Activated CD4-positive, alpha-beta memory T cell treated with anti-CD3 and anti-CD28 coated beads for 36 hours (primary cell): ENCODE measurements at regions not wholly inside any gene's neighbourhood (a gene's known extent, or its start where the extent isn't known, plus 50 kb on each side); places are given as distances from the start of the nearest gene placed in this dataset.

Source experiments
- CTCF ChIA-PET: fragments of 350-600 bp; sonication (Branson Sonifier 250); formaldehyde crosslinking; loops from one replicate; lab custom pipeline; 2021; ENCODE audit warnings: antibody characterized with exemption, inconsistent platforms; lab: Charles Lee
- POLR2A ChIA-PET: fragments of 350-600 bp; sonication (Branson Sonifier 250); formaldehyde crosslinking; loops from one replicate; lab custom pipeline; 2021; ENCODE audit warnings: antibody characterized with exemption; lab: Charles Lee
- DNase-seq: peaks from one replicate; pipeline ENCODE4 v3.0.0-alpha.2; 2020
- H3K27ac Mint-ChIP-seq: one replicate; pipeline ENCODE4 v1.8.0; 2021; ENCODE audit warnings: mixed read lengths
- H3K27me3 Mint-ChIP-seq: one replicate; pipeline ENCODE4 v1.8.0; 2021; ENCODE audit warnings: mixed read lengths
- H3K36me3 Mint-ChIP-seq: one replicate; pipeline ENCODE4 v1.8.0; 2021; ENCODE audit warnings: mixed read lengths
- H3K4me1 Mint-ChIP-seq: one replicate; pipeline ENCODE4 v1.8.0; 2021; ENCODE audit warnings: low read depth, mixed read lengths
- H3K4me3 Mint-ChIP-seq: one replicate; pipeline ENCODE4 v1.8.0; 2021; ENCODE audit warnings: mild to moderate bottlenecking, mixed read lengths
- H3K9me3 Mint-ChIP-seq: one replicate; pipeline ENCODE4 v1.8.0; 2021; ENCODE audit warnings: mixed read lengths
- intact Hi-C: fragments of 100-400 bp; cut with micrococcal nuclease; formaldehyde crosslinking; loops from one replicate; pipeline ENCODE4 v1.15.1; 2023

DNA sequence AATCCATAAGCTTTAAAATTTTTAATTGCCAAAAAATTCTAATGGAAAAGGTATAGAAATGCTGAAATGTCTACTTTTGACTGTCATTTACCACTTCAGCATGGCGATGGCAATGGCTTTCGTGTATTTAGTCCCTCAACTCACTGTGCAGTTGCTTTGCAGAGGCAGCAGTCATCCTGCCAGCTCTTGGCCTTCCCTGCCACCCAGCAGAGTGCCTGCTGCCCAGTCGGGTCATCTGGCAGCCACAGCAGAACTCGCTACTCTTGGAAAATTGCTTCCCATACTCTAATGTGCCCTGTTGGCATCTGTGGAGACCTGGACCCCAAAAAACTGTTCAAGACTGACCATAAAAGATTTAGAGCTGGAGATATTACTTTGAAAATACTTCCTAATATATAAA is 383.2 kb downstream of the UQCRFS1 start:
- no peak for DNase-seq
- H3K4me3 Mint-ChIP-seq: no peak overlapping the region
- H3K27me3 Mint-ChIP-seq: no peaks in the 10 kb centered on the region
- ChIA-PET CTCF (no interaction called here), POLR2A (no interaction called here)
- no peak overlapping the region for H3K27ac Mint-ChIP-seq
- H3K36me3 Mint-ChIP-seq: no peaks in the 10 kb centered on the region
- no peaks in the 10 kb centered on the region for H3K9me3 Mint-ChIP-seq
- no peaks in the 10 kb centered on the region for H3K4me1 Mint-ChIP-seq
- intact Hi-C loops: no loop called here

DNA sequence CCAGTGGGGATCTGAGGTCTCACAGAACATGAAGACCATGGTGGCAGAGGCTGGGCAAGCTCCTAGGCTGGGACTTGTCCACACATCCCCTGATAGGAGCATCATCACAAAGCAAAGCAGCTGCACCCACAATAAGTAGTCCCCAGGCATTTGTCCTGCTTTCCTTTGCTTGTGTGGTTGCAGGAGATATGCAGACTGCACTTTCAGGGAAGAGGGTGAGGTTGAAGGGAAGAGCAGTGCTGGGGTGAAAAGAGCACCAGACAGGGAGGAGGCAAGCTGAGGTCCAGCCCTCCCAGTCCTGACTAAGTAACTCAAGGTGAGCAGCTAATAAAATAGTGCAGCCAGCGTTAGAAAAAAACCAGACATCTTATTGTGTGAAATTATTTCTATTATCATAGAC is 383.6 kb downstream of the UQCRFS1 start:
- Mint-ChIP-seq H3K27ac (no peak overlapping the region), H3K4me1 (no peaks in the 10 kb centered on the region), H3K36me3 (no peaks in the 10 kb centered on the region), H3K9me3 (no peaks in the 10 kb centered on the region), H3K27me3 (no peaks in the 10 kb centered on the region), H3K4me3 (no peak overlapping the region)
- CTCF ChIA-PET: no interaction called here
- intact Hi-C loops: no loop called here
- POLR2A ChIA-PET: no interaction called here
- DNase-seq: no peak

DNA sequence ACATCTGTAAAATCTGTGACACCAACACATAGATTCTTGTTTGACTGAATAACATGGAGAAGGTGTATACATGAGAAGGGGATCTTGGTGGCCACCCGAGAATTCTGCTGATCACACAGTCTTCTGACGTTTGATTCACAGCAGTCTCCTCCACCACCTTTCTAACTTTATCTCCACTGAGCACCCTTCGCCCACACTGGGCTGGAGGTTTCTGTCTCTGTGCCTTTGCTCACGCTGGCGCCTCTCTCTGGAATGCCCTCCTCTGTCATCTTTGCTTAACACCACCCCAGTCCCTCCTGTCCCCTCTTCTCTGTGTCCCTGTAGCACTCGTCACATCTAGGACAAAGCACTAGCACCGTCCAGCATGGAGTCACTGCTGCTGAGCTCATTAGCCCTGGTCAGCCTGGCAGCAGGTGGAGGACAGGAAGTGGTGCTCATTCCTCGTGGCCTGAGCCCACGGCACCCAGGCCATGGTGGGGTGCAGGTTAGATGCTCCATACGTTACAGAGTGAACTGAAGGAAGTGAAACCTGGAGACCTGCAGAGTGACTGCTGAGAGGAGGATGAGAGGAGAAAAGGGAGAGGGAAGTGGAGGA is 384.6 kb downstream of the UQCRFS1 start:
- Mint-ChIP-seq H3K27me3 (no peaks in the 10 kb centered on the region), H3K4me3 (no peak overlapping the region), H3K4me1 (no peaks in the 10 kb centered on the region), H3K36me3 (no peaks in the 10 kb centered on the region), H3K27ac (no peak overlapping the region), H3K9me3 (no peaks in the 10 kb centered on the region)
- CTCF ChIA-PET: no interaction called here
- intact Hi-C loops: no loop called here
- POLR2A ChIA-PET: no interaction called here
- no peak for DNase-seq

DNA sequence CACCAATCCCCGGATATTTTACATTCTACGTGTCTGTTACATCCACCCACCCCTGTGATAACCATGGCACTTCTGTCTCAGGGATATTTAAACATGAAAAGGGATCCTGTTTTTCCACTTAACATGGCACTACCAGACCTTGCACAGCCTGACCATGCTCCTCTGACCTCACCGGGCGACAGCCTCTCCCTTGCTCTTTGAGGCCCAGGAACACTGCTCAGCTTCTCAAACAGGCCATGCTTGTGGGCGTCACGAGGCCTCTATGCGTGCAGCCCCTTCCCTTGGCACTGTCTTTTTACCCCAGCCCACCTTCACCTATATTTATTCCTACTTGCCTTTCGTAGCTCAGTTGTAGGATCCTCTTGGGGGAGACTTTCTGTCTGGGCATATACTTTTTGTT is 385.6 kb downstream of the UQCRFS1 start:
- CTCF ChIA-PET: interaction anchor here (0.6 kb wide), 1 partner anchor 765 kb away, joined by 3 read pairs; no protein-coding TSS in a partner anchor
- no peak overlapping the region for H3K4me3 Mint-ChIP-seq
- DNase-seq: no peak
- H3K27ac Mint-ChIP-seq: no peak overlapping the region
- no peaks in the 10 kb centered on the region for H3K36me3 Mint-ChIP-seq
- H3K27me3 Mint-ChIP-seq: no peaks in the 10 kb centered on the region
- no peaks in the 10 kb centered on the region for H3K4me1 Mint-ChIP-seq
- POLR2A ChIA-PET: no interaction called here
- intact Hi-C loops: no loop called here
- no peaks in the 10 kb centered on the region for H3K9me3 Mint-ChIP-seq

DNA sequence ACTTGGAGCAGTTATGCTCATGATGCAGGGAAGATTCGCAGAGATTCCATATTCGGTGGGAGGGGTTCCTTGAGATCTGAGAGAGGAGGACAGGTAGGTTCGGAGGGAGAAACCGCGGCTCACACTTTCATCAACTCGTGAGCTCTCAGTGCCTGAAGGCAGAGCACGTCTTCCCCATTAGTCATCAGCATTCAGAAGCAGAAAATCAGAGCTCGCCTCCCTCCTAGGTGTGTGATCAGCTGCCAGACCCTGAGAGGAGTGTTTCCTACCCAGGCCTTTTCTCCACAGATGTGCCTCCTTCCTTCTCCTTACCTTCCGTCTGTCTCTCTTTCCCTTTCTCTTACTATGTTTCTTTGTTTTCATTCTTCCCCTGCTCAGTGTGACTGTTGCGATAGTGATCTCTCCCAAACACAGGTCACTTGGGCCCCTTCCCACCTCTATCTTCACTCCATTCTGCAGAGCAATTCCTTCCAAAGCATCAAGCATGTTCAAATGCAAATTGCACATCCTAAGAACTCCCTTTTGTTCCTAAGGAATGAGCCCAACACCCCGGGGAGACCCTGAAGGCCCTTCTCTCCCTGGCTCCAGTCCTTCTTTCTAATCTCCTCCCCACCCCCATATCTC is 389.5 kb downstream of the UQCRFS1 start:
- ChIA-PET POLR2A (no interaction called here), CTCF (no interaction called here)
- intact Hi-C loops: no loop called here
- no peaks in the 10 kb centered on the region for H3K27me3 Mint-ChIP-seq
- no peak overlapping the region for H3K4me3 Mint-ChIP-seq
- no peaks in the 10 kb centered on the region for H3K4me1 Mint-ChIP-seq
- no peaks in the 10 kb centered on the region for H3K36me3 Mint-ChIP-seq
- no peak overlapping the region for H3K27ac Mint-ChIP-seq
- DNase-seq: no peak
- H3K9me3 Mint-ChIP-seq: no peaks in the 10 kb centered on the region

DNA sequence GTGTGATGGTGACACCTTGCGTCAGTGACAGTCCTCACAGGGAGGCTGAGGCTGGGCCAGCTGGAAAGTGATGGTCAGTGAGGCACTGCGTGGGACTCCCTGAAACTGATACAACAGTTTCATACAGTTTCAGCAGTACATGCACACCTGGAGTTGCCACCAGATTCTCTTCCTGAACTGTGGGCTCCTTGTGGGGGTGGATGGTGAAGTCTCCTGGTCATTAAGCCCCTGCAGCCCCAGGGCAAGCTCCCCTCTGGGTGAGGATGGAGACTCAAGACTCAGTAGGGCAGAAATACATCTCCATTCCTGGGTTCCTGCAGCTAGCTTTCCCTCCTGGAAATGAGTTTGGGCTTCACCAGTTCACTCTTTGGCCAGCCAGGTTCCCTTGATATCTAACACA is 392.7 kb downstream of the UQCRFS1 start:
- CTCF ChIA-PET: no interaction called here
- H3K4me1 Mint-ChIP-seq: no peaks in the 10 kb centered on the region
- no peaks in the 10 kb centered on the region for H3K36me3 Mint-ChIP-seq
- H3K27me3 Mint-ChIP-seq: no peaks in the 10 kb centered on the region
- POLR2A ChIA-PET: no interaction called here
- no peak overlapping the region for H3K4me3 Mint-ChIP-seq
- H3K27ac Mint-ChIP-seq: no peak overlapping the region
- DNase-seq: no peak
- H3K9me3 Mint-ChIP-seq: no peaks in the 10 kb centered on the region
- intact Hi-C loops: no loop called here

DNA sequence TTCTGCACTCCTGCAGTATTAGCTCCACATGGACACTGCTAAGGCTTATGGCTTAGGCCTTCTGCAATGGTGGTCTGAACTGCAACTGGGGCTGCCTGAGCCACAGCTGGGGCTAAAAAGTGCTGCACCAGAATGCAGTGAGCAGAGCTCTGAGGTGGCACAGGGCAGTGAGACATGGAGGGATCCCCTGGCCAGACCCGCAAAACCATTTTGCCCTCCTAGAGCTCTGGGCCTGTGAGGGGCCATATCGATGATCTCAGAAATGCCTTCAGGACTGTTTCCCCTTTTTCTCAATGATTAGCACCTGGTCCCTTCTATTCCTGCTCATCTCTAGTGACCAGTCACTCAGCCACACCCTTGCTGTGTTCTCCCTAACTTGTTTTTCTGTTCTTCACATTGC is 397.7 kb downstream of the UQCRFS1 start:
- Mint-ChIP-seq H3K4me3 (no peak overlapping the region), H3K27ac (no peak overlapping the region), H3K36me3 (no peaks in the 10 kb centered on the region), H3K4me1 (no peaks in the 10 kb centered on the region), H3K9me3 (no peaks in the 10 kb centered on the region), H3K27me3 (no peaks in the 10 kb centered on the region)
- intact Hi-C loops: no loop called here
- CTCF ChIA-PET: no interaction called here
- no peak for DNase-seq
- POLR2A ChIA-PET: no interaction called here

DNA sequence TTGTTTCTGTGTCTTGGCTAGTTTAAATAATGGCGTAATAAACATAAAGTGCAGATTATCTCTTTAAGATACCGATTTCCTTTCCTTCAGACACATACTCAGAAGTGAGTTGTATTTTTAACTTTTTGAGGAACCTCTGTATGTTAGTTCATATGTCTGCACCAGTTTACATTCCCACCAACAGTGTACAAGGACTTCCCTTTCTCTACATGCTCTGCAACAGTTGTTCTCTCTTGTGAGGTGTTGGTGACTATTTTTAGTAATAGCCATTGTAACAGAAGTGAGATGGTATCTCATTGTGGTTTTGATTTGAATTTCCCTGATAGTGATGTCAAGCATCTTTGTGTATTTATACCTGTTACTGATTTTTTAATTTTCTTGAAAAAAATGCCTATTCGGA is 418.6 kb downstream of the UQCRFS1 start:
- Mint-ChIP-seq H3K36me3 (peaks cover 4% of the 10 kb centered on the region), H3K27me3 (peaks cover 26% of the 10 kb centered on the region), H3K4me1 (peaks cover 4% of the 10 kb centered on the region), H3K9me3 (peaks cover 5% of the 10 kb centered on the region), H3K4me3 (no peak overlapping the region), H3K27ac (no peak overlapping the region)
- intact Hi-C loops: no loop called here
- DNase-seq: no peak
- CTCF ChIA-PET: no interaction called here
- POLR2A ChIA-PET: no interaction called here

DNA sequence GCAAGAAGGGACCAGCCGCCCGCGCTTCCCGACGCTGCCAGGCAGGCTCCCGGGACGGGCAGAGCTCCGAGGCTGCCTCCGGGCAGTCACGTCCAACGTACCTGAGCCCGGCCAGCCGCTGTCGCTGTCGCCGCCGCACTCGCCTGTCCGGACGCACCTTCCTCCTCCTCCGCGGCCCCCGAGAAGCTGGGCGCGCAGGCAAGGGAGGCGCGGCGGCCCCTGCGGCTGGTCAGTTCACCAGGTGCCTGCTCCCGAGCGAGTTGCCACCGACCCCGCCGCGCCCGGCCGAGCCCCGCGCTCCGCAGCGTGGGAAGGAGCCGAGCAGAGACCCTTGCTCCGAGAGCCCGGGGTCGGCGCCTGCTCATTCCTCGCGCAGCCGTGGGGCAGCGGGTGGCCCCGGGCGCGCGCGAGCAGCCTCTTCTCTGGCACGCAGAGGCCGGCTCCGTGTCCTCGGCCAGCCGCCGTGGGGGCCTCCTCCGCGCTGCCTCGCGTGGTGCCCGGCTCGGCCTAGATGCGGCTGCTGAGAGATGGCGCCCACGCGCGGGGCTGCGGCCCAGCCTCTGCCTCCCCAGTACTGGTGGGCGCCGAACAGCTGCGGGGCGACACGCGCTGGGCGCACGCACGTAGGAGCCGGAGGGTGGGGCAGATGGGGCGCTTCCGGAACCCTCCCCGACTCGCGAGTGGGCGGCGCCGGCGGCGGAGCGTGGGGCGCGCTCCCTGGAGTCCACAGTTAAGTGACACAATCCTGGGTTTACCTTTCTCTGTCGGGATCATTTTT is 419.4 kb downstream of the UQCRFS1 start:
- Mint-ChIP-seq H3K27me3 (peaks cover 26% of the 10 kb centered on the region), H3K27ac (no peak overlapping the region), H3K4me1 (peaks cover 4% of the 10 kb centered on the region), H3K36me3 (peaks cover 4% of the 10 kb centered on the region), H3K9me3 (peaks cover 4% of the 10 kb centered on the region), H3K4me3 (no peak overlapping the region)
- intact Hi-C loops: no loop called here
- ChIA-PET CTCF (no interaction called here), POLR2A (no interaction called here)
- DNase-seq: no peak

DNA sequence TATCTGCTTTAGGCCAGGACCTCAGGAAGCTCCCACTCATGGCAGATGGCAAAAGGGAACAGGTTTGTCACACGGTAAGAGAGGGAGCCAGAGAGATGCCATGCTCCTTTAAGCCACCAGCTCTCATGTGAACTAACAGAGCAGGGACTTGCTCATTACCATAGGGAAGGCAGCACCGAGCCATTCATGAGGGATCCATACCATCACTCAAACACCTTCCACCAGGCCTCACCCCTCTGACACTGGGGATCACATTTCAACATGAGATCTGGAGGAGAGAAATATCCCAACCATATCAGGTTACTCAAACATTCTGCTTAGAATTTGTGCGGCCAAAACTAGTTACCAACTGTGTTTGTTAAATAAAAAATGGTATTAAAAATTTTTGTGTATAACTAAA is 427.0 kb downstream of the UQCRFS1 start:
- peaks cover 34% of the 10 kb centered on the region for H3K9me3 Mint-ChIP-seq
- no peak overlapping the region for H3K27ac Mint-ChIP-seq
- CTCF ChIA-PET: no interaction called here
- no peaks in the 10 kb centered on the region for H3K36me3 Mint-ChIP-seq
- POLR2A ChIA-PET: no interaction called here
- intact Hi-C loops: no loop called here
- H3K4me1 Mint-ChIP-seq: no peaks in the 10 kb centered on the region
- H3K4me3 Mint-ChIP-seq: no peak overlapping the region
- no peak for DNase-seq
- no peaks in the 10 kb centered on the region for H3K27me3 Mint-ChIP-seq

DNA sequence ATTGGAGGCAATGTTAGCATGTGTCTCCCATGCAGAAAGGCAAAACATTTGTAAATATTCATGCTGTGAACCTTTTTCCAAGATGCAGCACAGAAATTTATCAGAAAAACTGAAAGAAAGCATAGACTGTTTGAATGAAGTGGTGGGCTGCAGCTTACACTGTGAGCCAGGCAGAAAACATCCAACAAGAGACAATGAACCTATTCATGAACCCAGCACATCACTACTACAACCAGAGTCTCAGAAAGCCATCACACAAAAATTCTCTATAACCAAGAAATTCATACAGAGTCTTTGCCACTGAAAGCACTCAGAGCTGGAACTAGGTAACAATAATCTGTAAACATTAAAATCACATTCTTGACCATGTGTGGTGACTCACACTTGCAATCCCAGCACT is 448.9 kb downstream of the UQCRFS1 start:
- H3K27me3 Mint-ChIP-seq: no peaks in the 10 kb centered on the region
- no peak overlapping the region for H3K27ac Mint-ChIP-seq
- peaks cover 47% of the 10 kb centered on the region for H3K9me3 Mint-ChIP-seq
- H3K36me3 Mint-ChIP-seq: no peaks in the 10 kb centered on the region
- no peak for DNase-seq
- intact Hi-C loops: no loop called here
- POLR2A ChIA-PET: no interaction called here
- no peaks in the 10 kb centered on the region for H3K4me1 Mint-ChIP-seq
- no peak overlapping the region for H3K4me3 Mint-ChIP-seq
- CTCF ChIA-PET: no interaction called here

DNA sequence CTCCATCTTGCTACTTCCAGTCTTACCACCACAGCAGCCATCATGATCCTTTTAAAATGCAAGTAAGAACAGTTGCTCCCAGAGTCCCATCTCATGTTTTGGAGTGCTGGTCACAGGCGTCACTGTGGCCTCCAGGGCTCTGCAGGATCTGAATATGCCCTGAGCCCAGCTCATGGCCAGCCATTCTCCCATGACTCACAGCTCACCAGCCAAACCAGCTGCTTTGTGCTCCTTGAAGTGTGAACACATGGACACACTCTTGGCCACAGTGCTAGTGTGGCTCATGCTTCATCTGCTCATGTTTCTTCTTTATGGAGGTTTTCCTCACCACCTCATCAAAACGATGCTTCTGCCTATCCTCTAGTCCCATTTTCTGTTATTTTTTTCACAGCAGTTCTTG is 466.5 kb downstream of the UQCRFS1 start:
- DNase-seq: no peak
- no peak overlapping the region for H3K4me3 Mint-ChIP-seq
- peaks cover 3% of the 10 kb centered on the region for H3K27me3 Mint-ChIP-seq
- POLR2A ChIA-PET: no interaction called here
- H3K27ac Mint-ChIP-seq: no peak overlapping the region
- intact Hi-C loops: no loop called here
- no peaks in the 10 kb centered on the region for H3K36me3 Mint-ChIP-seq
- CTCF ChIA-PET: no interaction called here
- H3K4me1 Mint-ChIP-seq: no peaks in the 10 kb centered on the region
- H3K9me3 Mint-ChIP-seq: no peaks in the 10 kb centered on the region

DNA sequence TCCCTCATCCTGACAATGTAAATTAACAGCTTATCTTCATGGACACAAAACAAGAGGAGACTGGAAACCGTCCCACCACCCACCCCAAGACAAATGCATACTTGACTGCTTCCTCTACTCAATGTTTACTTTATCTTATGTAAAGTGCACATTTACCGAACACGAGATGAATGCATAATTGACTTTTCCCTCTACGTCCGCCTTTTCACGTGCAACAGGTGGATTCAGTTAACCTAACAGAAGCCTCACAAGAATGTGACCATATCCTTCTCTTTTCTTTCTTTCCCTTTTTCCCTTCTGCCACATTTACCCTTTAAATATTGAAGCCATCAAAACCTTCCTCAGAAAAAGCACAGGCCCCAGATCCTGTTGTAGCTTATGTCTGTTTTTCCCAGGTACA is 468.0 kb downstream of the UQCRFS1 start:
- Mint-ChIP-seq H3K27me3 (peaks cover 3% of the 10 kb centered on the region), H3K36me3 (no peaks in the 10 kb centered on the region), H3K4me1 (no peaks in the 10 kb centered on the region), H3K9me3 (no peaks in the 10 kb centered on the region), H3K4me3 (no peak overlapping the region), H3K27ac (no peak overlapping the region)
- ChIA-PET POLR2A (no interaction called here), CTCF (interaction anchor here (1.5 kb wide), 1 partner anchor 8 kb away, joined by 3 read pairs; no protein-coding TSS in a partner anchor)
- DNase-seq: no peak
- intact Hi-C loops: no loop called here
